ENCODE measurements at regions not wholly inside any gene's neighbourhood (a gene's known extent, or its start where the extent isn't known, plus 50 kb on each side); places are given as distances from the start of the nearest gene placed in this dataset.

DNA sequence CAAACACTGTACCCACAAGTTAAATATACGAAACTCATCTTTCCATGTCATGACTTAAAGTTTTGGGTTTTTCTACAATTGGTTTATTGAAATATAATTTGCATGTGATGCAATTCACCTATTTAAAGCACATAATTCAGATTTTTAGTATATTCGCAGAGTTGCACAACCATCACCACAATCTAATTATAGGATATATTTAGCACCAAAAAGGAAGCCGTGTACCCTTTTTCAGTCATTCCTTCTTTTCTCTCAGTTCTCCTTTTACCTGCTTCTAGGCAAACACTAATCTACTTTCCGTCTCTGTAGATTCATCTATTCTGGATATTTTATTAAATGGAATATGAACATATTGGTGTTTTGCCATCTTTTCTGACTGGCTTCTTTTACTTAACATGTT, 1458.1 kb upstream of the TENM4 start:
- DNase-seq, result no peak

DNA sequence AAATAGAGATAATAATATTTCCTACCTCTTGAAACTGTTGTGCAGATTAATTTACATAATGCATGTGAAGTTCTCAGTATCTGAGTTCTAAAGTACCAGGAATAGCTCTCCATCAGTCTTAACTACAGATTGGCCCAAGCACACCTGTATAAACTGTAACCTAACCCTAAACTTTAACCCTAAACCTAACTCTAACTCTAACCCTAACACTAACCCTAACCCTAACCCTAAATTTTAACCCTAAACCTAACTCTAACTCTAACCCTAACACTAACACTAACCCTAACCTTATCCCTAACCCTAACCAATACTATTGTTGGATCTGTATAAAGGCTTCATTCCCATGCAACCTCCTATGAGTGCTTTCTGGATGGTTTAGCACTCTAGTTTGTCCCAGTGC, 1445.9 kb upstream of the TENM4 start:
- no peak for DNase-seq

DNA sequence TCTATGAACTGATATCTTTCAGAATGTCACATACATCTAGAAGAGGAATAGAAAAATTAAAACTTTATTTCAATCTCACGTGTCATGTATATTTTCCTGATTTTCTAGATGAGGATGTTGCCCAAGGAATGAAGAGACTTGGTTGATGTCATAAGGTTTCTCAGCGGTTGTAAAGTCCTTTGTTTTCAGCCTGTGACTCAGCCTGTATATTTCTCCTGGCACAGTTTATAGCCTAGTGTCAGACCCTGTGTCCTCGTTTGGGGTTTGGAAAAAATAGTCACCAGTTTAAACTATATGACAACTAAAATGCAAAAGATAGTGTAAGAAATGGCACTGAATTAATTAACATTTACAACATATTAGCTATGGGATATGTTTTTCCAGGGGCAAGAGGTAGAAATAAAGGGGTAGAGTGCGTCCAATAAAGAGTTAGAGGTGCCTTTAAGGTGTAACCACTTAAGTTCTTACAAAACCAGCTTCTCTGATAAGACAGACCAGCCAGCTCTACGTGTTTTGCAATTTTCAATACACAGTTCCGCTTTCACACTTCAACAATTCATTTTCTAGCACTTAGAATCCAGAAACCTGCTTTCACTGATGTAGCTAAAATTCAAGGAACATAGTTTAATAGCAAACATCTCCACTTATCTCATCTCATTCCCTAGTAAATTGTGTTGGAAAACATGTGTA, 1432.6 kb upstream of the TENM4 start:
- DNase-seq, result no peak

DNA sequence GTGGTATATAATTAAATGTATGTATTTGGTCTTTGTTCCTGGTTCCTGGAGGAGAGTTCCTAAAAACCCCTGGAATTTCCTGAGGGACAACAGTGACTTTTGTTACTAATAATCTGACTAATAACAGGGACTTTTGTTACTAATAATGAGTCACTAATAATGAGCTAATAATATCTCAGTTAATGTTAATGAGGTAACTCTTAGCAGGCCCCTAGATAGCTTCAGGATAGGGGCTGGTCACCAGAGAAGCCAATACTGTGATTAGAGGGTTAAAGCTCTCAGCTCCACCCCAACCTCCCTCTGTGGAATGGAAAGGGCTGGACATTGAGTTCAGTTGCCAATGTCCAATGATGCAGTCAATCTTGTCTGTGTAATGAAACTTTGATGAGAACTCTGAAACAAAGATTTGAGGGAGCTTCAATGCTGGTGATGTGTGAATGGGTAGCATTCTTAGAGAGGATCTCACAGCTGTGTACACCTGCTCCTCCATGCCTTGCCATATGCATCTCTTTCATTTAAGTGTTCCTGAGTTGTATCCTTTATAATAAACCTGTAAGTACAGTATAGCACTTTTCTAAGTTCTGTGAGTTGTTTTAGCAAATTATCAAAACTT, 1431.4 kb upstream of the TENM4 start:
- DNase-seq, result no peak

DNA sequence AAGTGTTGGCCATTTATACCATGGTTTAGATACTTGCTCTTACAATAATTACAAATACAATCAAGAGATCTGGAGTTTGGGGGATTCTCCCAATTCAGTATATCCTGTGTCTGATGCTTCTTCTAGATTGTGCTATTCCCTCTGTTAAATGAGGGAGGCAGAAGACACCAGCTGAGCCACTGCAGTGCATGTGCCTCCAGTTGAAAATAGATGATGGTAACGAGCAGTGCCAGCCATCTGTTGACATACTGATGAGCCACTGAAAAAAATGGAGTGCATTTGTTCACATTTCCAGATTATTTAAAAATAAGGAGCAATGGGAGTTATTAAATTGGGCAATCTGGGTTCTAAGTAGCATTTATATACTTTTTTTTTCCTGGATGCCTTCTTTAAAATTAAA, 1428.0 kb upstream of the TENM4 start:
- DNase-seq, result no peak

DNA sequence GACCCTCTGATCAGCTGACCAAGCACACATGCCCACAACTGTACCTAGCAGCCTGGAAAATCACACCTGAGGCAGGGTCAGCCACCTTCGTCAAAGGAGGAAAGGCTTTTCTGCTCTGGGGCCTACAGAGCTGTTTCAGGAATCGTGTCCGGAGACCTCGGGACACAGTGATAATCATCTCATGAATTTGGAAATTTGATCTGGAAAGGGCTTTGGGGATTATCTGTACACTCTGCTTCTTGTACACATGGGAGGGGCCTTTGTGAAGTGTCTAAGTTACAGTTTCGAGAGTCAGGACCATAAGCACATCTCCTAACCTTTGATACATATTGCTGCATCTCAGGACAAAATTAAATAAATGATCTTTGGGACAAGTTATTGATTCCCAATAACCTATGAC, 1421.2 kb upstream of the TENM4 start:
- no peak for DNase-seq

DNA sequence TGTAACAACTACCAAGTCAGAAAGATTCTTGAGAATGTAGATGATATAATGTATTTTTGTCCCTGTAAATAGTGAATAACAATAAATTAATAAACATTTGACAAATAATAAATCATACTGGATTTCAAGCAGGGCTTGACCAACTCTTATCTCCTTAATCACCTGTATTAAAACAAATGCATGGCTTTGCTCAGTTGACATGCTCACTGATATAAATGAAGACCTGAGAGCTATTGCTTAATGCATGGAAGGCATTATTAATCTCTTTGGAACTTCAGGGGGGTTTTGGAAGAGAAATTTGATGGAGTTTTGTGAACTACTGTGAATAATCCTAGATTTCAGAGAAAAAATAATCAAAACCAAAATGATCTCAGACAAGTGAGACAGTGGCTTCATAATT, 1420.4 kb upstream of the TENM4 start:
- no peak for DNase-seq

DNA sequence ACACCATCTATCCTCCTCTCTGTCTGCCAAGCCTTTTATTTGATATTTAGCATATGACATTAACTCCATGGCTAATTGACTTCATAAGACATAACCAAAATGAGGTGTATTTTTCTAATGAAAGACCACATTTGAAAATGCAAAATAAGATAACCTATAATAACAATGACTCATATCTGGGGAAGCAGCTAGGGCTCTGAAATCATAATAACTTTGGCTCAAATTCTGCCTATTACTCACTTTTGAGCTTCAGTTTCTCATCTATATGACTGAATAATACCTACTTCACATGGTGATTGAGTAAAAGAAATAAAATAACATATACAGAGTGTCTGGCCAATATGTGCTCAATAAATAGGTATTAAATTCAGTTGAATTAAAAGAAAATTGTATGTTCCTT, 1419.8 kb upstream of the TENM4 start:
- DNase-seq, result no peak

DNA sequence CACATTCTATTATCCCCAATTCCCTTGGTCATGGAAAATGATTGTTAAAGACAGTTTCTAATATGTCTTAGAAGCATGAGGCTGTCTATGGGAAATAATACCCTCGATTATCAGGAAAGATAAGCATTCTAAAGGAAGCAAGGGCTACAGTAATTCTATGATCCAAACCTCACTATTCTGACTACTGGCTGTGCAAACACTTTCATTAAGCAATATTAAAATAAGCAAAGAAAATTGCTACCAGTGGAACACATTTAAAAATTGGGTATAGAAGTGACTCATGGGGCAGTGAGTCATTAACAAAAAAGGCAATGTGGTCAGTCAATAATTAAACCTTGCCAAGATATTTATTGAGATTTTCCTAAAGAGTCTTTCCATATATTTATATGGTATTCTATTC, 1415.2 kb upstream of the TENM4 start:
- DNase-seq, result no peak

DNA sequence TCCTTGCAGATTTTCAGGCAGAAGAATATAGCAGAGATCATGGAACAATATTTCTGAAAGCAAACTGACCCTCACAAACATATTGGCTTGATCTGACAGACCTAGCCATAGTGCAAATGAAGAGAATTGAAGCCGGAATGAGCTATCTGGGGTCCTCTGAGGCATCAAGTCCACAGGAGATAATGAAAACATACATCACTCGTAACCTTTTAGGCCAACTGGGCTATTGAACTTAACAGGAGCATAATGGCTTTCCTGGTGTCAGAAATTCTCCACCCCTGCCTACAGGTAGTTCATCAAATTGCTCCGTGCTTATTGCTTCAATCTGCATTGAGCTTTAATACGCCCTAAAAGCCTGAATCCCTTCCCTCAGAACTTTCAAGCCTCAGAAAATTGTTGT, 1414.6 kb upstream of the TENM4 start:
- DNase-seq, result no peak

DNA sequence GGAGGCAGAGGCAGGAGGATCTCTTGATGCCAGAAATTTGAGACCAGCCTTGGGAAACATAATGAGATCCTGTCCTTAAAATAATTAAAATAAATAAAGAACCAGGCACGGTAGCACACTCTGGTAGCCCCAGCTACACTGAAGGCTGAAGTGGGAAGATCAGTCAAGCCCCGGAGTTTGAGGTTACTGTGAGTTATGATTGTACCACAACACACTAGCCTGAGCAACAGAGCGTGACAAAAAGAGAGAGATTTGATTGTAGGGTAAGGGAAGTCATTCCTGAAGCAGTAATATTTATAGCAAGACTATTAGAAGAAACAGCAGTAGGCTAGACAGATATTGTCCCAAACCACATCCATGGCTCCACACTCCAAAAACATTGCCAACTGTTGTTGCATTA, 1408.4 kb upstream of the TENM4 start:
- no peak for DNase-seq

DNA sequence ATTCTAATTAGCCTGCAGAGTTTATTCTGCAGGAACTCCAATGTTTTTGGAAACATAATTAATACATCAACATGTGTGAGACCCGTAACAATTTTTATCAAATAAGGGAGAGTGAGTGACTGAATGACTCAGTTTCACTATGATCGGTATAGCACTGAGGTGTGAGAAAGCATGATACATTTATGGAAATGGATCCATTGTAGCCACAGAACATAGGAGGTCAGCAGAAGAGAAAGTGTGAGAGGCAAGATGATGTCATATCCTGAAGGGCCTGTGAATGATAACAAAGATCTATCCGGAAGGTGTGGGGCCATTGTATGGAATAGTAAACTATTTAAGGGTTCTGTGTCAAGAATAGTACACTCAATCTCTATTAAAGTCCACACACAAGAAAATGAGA, 1406.1 kb upstream of the TENM4 start:
- no peak for DNase-seq

DNA sequence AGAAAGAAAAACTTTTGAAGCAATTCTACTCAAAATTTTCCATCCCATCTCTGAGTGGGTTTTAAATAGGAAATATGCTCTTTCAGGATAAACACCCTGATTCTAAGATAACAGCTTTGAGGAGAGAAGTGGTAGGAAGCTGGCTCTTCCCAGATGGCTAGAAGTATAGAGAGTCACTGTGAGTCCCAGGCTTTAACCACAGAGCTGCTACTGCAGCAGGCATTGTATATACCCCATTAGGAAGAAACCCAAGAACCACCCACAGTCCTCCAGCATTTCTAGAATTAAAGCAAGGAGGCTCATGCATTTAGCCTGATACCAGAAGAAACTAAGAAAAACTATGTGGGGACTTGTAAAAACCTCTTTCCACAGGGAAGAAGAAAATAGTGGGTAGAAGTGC, 1405.6 kb upstream of the TENM4 start:
- no peak for DNase-seq

DNA sequence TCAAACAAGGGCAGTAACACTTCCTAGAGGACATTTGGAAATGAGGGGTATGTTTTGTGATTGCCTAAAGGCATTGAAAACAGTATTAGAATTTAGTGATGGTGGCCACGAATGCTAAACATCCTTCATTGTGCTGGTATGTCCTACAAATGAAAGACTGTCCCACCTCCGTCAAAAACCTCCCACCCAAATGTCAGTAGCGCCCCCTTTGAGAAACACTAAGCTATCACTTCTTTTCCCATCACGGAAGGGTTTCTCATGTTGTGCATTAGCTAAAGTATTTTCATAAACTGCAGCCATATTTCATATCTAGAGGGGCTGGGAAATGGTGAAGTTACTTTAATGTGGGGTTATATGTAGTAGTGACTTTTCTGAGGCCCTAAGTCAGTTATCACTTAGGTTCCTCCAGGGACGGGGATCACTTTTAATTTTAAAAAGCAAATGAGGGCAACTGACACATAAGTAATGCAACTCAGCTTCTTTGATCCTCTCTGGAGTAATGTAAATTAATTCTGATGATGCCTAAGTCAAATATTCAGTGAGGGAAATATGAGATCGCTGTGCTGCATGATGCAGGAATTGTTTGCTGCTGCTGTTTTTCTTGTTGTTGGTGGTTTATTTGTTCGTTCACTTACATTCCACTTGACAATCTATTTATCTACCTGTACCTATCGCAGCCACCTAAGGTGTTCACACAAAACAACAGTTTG, 1403.4 kb upstream of the TENM4 start:
- no peak for DNase-seq

DNA sequence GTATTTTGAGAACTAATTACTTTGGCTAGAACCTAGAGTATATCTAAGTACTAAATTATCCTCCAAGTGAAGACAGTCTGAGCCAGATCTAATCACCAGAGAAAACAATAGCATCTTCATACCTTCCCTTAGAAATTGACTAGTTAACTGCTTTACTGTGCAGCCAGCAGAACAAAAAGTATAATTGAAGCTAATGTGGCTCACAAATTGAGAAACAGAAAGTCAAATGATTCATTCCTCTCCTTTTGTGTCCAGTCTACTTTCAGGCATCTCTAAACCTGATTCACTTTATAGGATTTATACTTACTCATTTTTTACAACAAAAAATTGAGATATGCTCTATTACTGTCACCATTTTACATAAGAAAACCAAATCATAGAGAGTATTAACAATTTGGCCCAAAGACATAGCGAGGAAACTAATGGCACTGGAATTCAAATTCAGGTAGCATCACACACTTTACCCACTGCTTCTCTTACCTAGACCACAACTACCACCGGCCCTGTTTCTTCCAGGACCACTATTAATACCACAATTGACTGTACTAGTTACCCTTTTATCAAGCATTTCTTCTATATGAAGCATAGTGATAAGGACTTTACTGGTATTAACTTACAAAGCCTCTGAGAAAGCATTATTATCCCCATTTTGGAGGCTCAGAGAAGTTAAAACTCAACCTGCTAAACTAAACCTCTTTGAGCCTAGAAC, 1402.6 kb upstream of the TENM4 start:
- no peak for DNase-seq

DNA sequence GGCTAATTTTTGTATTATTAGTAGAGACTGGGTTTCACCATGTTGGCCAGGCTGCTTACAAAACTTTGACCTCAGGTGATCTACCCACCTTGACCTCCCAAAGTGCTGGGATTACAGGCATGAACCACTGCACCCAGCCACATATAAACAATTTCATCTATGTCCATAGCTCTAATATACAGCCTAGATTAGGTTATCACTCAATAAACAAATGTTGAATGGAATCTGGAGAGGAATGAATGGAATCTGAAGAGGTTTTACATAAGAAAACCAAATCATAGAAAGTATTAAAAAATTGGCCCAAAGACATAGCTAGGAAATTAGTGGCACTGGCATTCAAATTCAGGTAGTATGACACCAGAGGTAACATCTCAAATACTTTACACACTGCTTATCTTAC, 1401.4 kb upstream of the TENM4 start:
- DNase-seq, result no peak

DNA sequence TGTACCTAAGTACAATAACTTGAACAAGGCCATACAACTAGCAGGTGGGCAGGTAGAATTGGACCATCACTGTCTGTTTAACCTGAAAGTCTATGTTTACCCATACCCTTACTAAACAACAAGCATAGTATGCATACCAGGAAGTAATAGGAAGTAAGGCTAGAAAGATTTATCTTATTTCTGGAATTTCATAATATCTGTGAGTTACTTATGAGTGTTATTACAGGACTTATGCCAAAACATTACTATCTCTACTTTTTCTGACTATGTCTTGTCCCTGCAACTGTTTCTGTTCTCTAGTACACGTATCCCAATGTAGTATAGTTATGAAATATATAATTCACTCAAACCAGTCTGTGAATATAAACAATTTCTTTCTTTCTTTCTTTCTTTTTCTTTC, 1400.8 kb upstream of the TENM4 start:
- DNase-seq, result no peak

DNA sequence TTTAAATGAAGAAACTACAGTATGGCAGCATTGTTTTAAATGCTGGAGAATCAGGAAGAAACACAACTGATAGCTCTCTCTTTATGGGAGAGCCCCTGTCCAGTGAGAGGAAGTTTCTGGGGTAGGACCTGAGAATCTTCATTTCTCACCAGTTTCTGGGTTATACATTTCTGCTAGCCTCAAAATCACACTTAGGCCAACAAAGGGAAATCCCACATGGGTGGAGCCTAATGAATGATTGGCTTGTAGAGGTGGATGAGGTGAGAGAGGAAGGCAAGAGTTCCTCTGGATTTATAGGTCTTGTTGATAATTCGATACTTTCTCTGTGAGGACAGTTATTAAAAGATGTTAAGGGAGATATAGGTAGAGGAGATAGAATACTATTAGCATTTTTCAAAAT, 1397.3 kb upstream of the TENM4 start:
- no peak for DNase-seq

DNA sequence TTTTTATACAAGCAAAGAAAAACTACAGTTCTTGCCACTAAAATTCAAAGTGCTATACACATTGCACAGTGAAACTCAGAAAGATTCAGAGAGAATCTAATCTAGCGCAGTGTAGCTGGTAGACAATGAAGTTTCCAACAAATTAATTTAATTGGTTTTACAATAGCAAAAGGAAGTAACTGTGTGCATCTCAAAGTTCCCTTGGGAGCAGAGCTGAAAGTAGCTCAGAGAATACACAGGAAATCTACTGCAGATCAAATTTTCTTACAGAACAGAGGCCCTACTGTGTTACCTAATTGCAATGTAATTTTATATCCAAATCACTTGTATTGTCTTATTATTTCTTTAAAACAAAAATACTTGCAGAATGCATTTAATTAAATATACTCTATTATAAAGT, 1396.2 kb upstream of the TENM4 start:
- DNase-seq, result no peak

DNA sequence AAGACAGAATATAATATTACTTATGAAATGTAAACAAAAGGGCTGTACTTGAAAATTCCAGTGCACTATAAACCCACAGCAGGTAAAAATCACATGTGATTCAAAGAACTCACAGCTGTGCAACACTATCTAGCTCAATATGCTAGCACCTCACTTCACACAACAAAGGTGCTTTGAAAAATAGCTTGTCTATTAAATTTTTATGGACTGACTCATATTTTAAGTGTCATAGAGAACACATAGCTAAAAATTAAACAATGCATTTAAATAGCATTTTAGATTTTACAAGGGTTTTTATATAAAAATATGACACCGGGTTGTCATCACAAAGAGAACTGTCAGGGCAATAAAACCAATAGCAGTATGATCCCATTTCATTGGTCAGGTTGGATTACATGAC, 1390.5 kb upstream of the TENM4 start:
- no peak for DNase-seq

DNA sequence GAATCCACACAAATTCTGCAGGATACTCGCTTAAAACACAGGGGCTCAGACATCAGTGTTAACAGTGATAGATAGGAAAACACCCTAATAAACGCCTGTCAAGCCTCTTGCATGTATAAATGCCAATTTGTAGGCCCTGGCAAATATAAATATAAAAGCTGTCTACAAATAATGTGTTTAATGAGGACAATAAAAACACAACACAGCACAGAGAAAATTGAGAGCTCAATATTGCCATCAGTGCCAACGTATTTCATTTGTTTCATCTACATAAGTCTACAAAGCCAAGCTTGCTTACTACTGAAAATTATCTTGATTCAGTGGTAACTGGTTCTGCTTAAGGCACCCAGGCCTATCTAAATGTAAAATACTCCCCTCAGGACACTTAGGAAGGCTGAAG, 1387.0 kb upstream of the TENM4 start:
- DNase-seq, result no peak

DNA sequence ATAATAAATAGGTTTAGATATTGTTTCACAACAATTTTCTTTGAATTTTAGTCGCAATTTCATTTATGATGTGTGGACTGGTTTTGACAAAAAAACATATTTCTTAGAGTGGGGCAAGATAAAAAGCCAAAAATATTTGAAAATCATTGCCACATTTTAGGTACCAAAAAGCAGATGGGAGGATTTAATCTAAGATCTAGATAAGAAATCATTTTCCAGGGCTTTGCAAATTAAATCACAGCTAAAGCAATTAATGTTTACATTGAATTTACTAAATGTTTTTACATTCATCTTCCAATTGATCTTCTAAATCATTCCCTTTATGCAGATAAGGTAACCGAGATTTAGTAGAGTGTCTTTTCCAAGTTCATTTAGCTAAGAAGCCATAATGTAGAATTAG, 1386.0 kb upstream of the TENM4 start:
- DNase-seq, result no peak

DNA sequence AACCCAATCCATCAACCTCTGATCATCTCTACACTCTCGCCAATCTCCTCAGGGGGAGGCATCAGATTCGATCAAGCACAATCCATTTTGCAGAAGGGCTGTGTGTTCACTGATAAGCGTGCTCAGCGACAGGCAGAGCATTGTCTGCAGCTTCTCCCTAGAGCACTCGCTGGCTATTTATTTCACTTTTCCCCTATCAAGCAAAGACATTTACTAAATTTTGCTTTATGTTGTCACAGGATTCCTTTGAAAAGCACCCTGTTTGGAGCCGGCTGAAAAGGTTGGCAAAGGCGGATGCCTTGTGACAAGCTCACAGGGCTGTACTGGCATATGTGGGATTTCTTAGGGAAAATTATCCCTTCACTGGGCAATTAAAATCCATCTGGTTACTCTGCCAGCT, 1381.5 kb upstream of the TENM4 start:
- DNase-seq, result no peak

DNA sequence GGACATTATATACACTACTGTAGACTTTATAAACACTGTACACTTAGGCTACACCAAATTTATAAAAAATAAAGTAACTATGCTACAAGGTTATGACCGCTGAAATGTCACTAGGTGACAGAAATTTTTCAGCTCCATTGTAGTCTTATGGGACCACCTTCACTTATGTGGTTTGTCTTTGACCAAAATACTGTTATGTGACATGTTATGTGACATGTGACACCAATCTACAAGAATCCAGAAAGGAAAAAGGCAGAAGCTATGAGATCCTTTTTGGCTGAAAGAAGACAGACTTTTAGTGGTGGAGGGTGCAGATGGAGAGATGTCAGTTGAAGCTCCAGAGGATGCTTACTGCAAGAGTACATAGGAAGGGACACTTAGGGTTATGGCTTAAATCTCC, 1378.4 kb upstream of the TENM4 start:
- no peak for DNase-seq

Data from inflammatory macrophage treated with lipopolysaccharide for 4 hours (primary cell).